ENCODE measurements at regions not wholly inside any gene's neighbourhood (a gene's known extent, or its start where the extent isn't known, plus 50 kb on each side); places are given as distances from the start of the nearest gene placed in this dataset.
A peak's percentile ranks its signal among the peaks of the same experiment; 100 is the strongest.
"Not testable (repeated sequence)": the region's sequence is repeated elsewhere in the genome, so short reads cannot be mapped to it uniquely, and the experiment has no call there.

GRCh38 chr17:70375406-70375805, 206.1 kb downstream of the KCNJ2 start:
- no peak for DNase-seq (ENCODE audit: low read depth)

GRCh38 chr17:70375813-70376770, 206.8 kb downstream of the KCNJ2 start:
- DNase-seq (ENCODE audit: low read depth) = no peak

DNA sequence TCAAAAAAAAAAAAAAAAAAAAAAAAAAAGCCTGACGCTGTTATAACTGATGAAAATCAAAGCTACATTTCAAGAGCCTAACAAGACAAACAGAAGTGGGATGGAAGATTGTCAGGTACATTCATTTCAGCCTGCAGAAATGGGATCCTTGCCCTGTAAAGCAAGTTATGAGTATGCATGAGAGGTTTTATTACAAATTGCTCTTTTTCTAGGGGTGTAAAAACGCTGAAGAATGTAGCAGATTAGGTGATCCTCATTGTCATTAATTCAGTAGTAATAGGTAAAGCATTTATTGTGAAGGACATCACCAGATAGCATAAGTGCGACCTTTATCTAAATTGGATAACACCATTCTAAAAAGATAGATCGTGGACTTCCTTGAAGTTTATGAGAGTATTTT, 208.3 kb downstream of the KCNJ2 start:
- DNase-seq (ENCODE audit: low read depth) = no peak

DNA sequence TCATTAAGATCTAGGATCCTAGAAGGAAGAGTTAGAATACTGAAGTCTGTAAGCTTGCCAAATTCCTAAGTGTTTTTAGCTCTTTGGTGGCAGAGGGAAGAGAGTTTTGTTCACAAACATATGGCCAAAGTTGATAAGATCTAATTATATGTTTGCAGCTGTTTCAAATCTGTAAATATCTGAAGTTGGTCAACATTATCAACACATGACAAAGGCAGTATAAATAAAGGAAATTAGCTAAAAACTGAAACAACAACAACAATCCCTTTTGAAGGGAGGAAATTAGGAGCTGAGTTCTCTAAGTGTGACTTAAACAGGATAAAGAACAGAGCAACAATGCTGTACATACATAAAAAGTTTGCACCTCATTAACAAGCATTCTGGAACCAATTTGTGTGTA, 208.7 kb downstream of the KCNJ2 start:
- DNase-seq (ENCODE audit: low read depth) = no peak

DNA sequence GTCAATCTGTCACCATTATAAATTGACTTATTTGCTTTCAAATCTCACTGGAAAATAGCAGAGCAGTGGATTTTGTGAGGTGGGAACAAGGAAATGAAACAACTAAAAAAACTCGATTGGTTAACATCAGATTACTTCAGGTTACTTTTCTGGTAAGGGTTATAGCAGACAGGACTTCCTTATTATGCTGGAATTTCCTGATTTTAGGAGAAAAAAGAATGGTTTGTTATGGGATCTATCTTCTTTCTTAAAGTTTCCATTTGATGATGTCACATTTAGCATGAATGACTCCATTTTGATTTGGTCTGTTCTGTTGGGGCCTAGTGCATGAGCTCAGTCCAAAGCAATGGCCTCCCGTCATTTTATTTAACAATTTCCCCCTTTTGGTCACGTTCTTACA, 210.6 kb downstream of the KCNJ2 start:
- no peak for DNase-seq (ENCODE audit: low read depth)

DNA sequence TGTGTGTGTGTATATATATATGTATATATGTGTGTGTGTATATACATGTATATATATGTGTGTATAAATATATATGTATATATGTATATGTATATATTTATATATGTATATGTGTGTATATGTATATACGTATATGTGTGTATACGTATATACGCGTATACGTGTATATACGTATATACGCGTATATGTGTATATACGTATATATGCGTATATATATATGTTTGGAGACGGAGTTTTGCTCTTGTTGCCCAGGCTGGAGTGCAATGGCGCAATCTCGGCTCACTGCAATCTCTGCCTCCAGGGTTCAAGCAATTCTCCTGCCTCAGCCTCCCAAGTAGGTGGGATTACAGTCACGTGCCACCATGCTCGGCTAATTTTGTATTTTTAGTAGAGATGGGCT, 212.6 kb downstream of the KCNJ2 start:
- DNase-seq (ENCODE audit: low read depth) = not testable (repeated sequence)

DNA sequence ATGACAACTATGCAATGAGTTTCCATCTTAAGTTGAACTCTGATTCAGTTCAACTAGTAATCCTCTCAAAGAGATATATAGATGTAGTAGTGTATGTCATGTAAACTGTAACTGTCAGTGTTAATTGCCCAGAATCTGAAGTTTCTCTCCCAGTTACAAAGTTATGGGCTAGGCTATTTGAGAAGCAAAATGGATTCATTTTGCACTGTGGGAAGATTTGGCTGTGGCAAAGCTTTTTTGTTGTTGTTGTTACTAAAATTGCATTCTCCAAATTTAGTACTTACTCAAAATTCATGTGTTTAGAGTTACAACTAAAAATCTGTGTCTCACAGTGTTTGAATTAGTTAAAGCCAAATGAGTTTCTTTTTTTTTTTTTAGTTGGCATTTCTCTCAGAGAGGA, 219.0 kb downstream of the KCNJ2 start:
- DNase-seq (ENCODE audit: low read depth) = no peak

DNA sequence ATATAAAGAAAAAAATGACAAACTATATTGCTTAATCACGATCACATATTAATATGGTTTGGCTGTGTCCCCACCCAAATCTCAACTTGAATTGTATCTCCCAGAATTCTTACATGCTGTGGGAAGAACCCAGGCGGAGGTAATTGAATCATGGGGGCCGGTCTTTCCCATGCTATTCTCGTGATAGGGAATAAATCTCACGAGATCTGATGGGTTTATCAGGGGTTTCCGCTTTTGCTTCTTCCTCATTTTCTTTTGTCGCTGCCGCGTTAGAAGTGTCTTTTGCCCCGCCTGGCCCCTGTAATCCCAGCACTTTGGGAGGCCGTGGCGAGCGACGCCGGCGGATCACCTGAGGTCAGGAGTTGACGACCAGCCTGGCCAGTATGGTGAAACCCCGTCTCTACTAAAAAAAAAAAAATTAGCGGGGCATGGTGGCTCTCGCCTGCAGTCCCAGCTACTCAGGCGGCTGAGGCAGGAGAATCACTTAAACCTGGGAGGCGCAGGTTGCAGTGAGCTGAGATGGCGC, 220.0 kb downstream of the KCNJ2 start:
- not testable (repeated sequence) for DNase-seq (ENCODE audit: low read depth)

- DNase-seq (ENCODE audit: low read depth) = no peak
Observed at GRCh38 chr17:70390049-70390448, 220.7 kb downstream of the KCNJ2 start.

DNA sequence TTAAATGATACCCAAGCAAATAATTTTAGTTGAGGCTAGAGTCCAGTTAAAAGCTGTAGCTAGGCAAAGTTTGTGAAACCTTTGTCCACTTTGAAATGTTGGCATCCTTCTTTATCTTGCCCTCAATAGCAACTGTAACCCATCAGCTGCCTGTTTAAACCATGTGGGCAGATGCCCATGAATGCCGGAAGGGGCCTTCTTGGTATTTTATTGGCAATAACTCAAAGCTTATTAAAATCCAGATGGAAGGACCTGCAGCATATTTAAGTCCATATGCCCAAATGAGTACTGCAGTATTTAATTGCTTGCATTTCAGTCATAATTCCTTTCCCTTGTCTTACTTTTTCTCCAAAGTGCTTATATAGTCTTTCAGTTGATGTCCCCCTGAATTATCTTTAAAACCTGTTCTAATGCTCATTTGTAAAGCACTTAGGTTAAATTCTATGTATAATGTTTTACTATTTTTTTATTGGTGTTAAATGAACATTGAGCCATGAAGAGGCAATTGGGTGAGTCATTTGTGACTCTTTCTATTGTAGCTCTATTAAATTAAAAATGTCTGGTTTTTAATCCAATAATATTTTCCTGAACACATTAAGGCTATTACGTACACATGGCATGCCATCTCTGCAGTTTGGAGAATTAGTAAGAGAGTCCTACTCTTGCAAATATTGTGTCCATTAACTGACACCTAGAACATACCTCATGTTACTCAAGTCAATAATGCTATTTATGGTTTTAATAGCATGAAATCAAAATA, 225.3 kb downstream of the KCNJ2 start:
- DNase-seq (ENCODE audit: low read depth) = no peak

- DNase-seq (ENCODE audit: low read depth) = peak; percentile 92
Observed at GRCh38 chr17:70405492-70406220, 236.3 kb downstream of the KCNJ2 start.

GRCh38 chr17:70407506-70407905, 238.2 kb downstream of the KCNJ2 start:
- DNase-seq (ENCODE audit: low read depth) = no peak

GRCh38 chr17:70408768-70409167, 239.4 kb downstream of the KCNJ2 start:
- DNase-seq (ENCODE audit: low read depth) = no peak

DNA sequence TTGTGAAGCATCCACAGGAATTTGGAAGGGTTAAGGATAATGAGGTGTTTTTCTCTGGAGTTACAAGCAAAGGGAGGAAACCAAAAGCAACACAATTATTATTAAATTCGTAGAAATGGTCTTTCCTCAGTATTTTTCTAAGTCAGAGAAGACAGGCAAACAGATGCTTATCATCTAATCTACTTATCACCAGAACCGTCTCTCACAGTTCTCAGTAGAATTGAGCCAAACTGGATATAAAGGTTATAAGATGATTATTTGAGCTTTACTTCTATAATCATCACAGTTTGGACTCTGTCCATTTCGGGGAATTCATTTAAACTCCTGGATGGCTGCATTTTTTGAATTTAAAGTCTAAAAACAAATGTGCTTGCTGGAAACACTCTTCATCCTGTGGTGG, 245.0 kb downstream of the KCNJ2 start:
- DNase-seq (ENCODE audit: low read depth) = no peak

GRCh38 chr17:70420861-70421445, 251.6 kb downstream of the KCNJ2 start:
- DNase-seq (ENCODE audit: low read depth) = no peak

GRCh38 chr17:70422862-70423261, 253.5 kb downstream of the KCNJ2 start:
- DNase-seq (ENCODE audit: low read depth) = no peak

GRCh38 chr17:70423562-70423961, 254.2 kb downstream of the KCNJ2 start:
- DNase-seq (ENCODE audit: low read depth) = no peak

GRCh38 chr17:70426752-70427151, 257.4 kb downstream of the KCNJ2 start:
- DNase-seq (ENCODE audit: low read depth) = no peak

DNA sequence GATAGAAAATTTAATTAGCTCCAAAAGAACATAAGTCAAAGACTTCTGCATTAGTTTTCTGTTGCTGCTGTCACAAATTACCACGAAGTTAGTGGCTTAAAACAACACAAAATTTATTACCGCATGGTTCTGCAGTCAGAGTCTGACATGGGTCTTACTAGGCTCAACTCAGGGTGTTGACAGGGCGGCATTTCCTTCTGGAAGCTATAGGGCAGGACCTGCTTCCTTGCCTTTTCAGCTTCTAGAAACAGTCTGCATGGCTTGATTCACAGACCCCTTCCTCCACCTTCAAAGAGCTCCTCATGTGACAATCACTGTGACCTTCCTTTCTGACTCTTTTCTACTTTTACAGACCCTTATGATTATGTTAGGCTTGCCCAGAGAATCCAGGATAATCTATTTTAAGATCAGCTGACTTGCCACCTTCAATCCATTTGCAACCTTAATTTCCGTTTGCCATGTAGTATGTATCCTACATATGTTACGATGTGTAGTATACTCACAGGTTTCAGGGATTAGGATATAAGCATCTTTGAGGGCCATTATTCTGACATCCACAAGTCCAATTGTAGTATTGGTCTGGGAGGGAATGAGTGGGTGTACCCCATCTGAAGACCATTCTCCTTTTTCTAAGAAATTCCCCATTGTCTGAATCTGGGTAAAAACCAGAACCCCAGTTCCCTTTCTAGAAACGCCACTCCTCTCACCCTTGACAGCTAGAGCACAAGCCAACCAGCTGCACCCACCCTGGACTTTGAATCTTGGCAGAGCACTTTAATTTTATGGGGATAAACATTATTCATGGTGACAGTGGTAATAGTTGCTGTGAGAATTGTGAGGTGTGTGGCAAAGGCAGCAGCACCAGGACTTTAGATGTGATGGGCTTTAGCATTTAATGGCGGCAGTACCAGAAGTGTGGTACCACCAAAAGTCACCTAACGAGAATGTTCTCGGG, 265.5 kb downstream of the KCNJ2 start:
- DNase-seq (ENCODE audit: low read depth) = no peak

GRCh38 chr17:70437656-70438055, 268.3 kb downstream of the KCNJ2 start:
- DNase-seq (ENCODE audit: low read depth) = no peak

Data from RPMI7951 (cell line).